ENCODE measurements at regions not wholly inside any gene's neighbourhood (a gene's known extent, or its start where the extent isn't known, plus 50 kb on each side); places are given as distances from the start of the nearest gene placed in this dataset.

DNA sequence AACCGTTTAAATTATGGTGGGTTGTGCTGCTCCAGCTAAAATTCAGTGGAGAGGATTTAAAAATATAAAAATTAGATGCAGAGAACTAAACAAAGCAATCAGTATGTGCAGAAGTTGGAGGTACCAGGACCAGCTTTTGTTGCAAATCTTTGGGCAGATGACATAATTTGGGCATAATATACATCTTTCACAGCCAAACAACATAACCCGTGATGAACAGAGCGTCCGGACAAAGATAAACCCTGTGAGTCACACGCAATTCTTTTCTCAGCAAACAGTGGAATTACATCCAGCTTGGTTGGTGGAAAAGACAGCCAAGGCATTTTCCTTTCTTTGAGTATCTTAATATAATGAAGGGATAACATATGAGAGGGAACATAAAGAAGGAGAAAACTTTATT lies 419.4 kb upstream of the ADAMTS9 start:
- no peak for DNase-seq (ENCODE audit: low read depth)
- TF ChIP-seq, protein P1, sequence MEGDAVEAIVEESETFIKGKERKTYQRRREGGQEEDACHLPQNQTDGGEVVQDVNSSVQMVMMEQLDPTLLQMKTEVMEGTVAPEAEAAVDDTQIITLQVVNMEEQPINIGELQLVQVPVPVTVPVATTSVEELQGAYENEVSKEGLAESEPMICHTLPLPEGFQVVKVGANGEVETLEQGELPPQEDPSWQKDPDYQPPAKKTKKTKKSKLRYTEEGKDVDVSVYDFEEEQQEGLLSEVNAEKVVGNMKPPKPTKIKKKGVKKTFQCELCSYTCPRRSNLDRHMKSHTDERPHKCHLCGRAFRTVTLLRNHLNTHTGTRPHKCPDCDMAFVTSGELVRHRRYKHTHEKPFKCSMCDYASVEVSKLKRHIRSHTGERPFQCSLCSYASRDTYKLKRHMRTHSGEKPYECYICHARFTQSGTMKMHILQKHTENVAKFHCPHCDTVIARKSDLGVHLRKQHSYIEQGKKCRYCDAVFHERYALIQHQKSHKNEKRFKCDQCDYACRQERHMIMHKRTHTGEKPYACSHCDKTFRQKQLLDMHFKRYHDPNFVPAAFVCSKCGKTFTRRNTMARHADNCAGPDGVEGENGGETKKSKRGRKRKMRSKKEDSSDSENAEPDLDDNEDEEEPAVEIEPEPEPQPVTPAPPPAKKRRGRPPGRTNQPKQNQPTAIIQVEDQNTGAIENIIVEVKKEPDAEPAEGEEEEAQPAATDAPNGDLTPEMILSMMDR (conservative IDR thresholded peaks at IDR 0.05; ENCODE audit: low read depth, low read length): no peak
- no peak overlapping the region for H3K4me3 ChIP-seq (ENCODE audit: low read depth, low read length)

DNA sequence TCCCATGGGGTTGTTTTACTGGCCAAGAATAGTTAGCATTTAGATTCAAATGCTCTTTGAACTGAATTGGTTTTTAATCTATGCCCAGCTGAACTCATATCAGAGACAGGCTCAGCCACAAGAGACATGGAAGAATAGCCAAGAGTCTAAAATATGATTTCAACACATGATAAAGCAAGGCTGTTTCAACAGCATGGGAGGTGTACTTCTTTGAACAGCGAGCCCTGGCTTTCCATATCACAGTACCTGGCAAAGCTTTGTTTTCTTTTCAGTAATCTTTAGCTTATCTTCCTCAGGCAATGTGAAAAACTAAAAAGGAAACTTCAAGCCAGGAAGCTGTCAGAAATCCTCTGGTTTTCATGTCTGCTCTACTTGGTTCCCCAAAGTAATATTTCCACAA lies 413.6 kb upstream of the ADAMTS9 start:
- no peak overlapping the region for H3K4me3 ChIP-seq (ENCODE audit: low read depth, low read length)
- DNase-seq (ENCODE audit: low read depth): no peak
- TF ChIP-seq, protein P1 (conservative IDR thresholded peaks at IDR 0.05; ENCODE audit: low read depth, low read length): no peak

DNA sequence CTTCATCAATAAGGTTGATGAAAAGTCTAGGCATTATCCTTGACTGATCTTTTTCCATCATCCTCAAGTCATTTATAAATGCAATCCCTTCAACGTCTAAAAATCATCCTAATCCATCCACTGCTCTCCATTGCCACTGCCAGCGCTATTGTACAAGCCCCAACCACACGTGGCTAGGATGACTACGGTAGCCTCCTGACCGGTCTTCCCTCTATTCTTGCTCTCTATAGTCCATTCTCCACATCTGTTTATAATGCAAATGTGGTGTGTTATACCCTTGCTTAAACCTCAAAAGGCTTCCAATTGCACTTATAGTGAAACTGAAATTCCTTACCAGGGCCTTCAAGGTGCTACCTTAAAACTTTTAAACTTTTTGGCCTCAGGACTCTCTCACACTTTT lies 410.6 kb upstream of the ADAMTS9 start:
- TF ChIP-seq, protein P1 (conservative IDR thresholded peaks at IDR 0.05; ENCODE audit: low read depth, low read length): no peak
- no peak for DNase-seq (ENCODE audit: low read depth)

DNA sequence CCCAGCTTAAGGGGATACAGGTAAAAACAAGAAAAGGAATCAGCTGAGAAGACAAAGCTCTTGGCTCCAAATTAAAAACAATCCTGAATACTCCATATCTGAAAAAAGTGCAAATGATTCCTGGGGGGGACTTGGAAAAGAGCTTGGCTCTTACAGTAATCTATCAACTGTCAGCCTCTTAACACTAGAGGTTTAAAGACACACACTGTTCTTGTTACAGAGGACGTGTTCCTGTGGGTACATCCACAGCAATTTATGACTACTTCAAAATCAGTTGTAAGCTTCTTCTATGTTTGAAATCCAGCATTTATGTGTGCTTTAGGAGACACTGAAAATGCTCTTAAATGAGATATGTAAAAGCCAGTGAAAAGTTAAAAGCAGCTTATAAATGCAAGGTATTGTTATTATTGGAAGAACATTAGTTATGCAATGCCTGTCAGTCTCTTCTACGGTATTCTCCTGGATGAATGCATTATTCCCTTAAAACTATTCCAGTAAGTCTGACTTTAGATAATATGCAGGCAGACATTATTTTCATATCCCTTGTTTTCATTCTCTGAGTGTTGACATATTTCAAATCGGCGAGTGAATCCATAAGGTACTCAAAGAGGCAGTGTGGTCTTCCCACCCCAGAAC lies 408.4 kb upstream of the ADAMTS9 start:
- TF ChIP-seq, protein P1 (conservative IDR thresholded peaks at IDR 0.05; ENCODE audit: low read depth, low read length): no peak
- no peak for DNase-seq (ENCODE audit: low read depth)
- no peak overlapping the region for H3K4me3 ChIP-seq (ENCODE audit: low read depth, low read length)

More for the DNA sequence above, 410.6 kb upstream of the ADAMTS9 start:
- H3K4me3 ChIP-seq (ENCODE audit: low read depth, low read length): no peak overlapping the region

DNA sequence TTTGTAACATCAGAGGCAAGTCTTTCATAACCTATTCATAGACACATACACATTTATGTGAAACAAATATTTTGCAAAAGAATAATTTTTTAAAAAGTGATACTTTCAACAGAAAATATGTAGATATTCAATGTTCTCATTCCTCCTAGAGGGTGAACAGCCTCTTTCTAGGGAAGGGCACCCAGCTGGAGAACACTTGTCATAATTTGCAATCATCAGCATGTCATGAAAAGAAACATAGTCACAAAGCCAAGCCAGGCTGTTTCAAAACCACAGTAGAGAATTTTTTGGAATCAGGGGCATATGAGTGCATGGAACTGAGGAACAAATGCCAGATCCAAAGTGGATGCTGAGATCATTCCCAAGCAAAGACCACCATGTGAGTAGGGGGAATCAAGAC lies 406.9 kb upstream of the ADAMTS9 start:
- no peak for DNase-seq (ENCODE audit: low read depth)
- TF ChIP-seq, protein P1 (conservative IDR thresholded peaks at IDR 0.05; ENCODE audit: low read depth, low read length): no peak
- H3K4me3 ChIP-seq (ENCODE audit: low read depth, low read length): no peak overlapping the region

DNA sequence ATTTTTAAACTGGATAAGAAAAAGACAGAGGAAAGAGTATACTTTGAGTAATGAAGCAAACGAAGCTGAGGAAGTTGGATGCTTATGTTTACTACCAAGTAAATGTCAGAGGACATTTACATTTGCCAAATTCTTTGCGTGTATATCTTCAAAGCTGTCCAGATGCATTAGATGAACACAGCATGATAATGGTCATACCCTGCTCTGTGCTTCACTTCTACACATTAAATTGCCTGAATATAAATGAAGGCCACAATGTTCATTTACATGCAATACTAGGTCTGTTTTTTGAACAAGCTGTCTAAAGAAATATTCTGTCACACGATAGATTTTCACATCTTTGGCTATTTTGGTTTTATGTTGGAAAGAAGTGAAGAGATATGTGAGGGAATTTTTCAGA lies 405.8 kb upstream of the ADAMTS9 start:
- H3K4me3 ChIP-seq (ENCODE audit: low read depth, low read length): no peak overlapping the region
- TF ChIP-seq, protein P1 (conservative IDR thresholded peaks at IDR 0.05; ENCODE audit: low read depth, low read length): no peak
- DNase-seq (ENCODE audit: low read depth): no peak

DNA sequence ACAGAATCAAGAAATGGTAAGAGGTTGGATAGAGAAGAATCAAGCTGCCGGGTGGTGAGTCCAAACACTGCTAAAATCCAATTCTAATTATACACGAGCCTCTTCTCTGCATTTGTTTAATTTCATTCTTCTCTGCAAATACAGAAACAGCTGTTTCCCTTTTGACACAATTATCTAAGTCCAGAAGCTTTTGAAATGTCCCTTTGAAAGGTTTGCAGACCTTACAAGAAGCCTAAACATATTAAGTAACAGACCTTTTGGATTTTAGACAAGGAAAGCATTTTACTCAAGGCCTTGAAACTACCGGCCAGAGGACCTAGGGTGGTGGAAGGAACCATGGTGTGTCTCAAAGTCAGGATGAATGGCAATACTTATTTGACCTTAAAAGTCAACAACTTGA lies 403.8 kb upstream of the ADAMTS9 start:
- TF ChIP-seq, protein P1 (conservative IDR thresholded peaks at IDR 0.05; ENCODE audit: low read depth, low read length): no peak
- no peak for DNase-seq (ENCODE audit: low read depth)

More for the DNA sequence above, 403.8 kb upstream of the ADAMTS9 start:
- no peak overlapping the region for H3K4me3 ChIP-seq (ENCODE audit: low read depth, low read length)
